ENCODE measurements at regions not wholly inside any gene's neighbourhood (a gene's known extent, or its start where the extent isn't known, plus 50 kb on each side); places are given as distances from the start of the nearest gene placed in this dataset.

DNA sequence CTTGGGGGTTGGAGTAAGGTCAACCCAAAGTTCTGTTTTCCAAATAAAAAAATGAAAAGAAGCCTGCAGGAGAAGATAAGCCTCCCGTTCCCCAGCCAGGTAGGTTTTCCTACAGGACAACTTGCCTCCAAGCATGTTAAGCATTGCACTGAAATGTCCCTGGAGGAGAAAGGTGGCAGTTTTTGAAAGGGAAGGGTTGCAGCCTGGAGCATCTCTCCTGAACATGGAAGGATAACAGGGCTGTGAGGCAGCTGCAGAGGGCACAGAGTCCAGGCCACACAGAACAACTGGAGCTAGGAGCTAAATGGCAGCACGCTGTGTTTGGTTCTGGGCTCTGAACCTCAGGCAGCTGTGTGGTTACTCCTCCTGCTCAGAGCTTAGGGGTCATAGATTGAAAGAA, 452.9 kb downstream of the TCERG1L start:
- DNase-seq: no peak

- DNase-seq: no peak
Observed at GRCh38 chr10:130859427-130859826, 452.1 kb downstream of the TCERG1L start.

- no peak for DNase-seq
Observed at GRCh38 chr10:130862122-130862521, 449.4 kb downstream of the TCERG1L start.

GRCh38 chr10:130862626-130863025, 448.9 kb downstream of the TCERG1L start:
- no peak for DNase-seq

DNA sequence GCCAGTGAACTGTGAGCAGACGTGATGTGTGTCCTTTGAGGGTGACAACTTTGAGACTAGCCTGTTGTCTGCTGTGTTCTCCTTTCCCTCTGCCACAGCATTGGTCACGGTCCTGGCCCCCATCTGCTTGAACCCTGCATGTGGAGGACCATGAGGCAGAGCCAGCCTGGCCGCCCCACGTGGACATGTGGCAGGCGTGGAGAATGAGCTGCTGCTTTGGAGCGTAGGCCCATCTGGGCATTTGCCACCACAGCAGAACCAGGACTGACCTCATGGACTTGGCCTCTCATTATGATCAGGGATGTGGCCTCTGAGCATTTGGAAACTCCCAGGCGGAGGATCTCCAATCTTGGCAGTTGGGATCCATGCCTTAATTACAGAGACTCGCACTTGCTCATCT, 448.5 kb downstream of the TCERG1L start:
- DNase-seq: no peak

DNA sequence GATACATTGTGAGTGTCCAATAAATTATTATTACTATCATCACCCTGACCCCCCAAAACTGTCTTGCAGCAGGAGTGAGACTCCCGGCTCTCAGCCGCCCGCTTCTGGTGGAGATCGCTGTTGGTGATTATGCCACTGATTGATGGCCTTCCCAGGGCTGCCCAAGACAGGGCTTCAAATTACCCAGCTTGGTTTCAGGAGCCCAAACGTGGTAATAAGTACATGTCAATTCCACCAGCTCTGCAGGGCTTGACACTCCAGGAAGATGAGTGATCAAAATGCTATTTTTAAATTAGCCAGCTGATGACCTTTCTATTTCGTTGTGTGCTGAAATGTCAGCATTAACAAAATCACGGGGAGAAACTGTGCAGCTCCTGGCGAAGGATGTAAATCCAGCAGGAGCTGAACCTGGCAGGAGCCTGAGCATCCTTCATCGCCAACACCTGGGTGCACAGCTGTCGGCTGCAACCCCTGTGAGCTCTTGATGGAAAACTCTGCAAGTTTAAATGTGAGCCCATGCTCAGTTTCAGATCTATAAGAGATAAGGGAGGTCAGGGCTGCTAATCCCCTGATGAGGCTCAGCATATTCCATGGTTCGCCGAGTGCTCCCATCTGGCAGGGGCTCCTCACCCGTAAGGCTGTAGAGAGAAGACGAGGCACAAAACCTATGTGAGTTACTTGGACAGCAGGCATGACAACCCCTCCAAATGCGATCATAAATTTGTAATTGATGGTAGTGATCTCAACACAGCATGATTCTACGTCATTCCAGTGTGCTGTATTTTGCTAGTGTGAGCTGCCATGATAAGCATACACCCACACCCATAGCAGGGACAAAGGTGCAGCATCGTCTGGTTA, 446.3 kb downstream of the TCERG1L start:
- DNase-seq: no peak

DNA sequence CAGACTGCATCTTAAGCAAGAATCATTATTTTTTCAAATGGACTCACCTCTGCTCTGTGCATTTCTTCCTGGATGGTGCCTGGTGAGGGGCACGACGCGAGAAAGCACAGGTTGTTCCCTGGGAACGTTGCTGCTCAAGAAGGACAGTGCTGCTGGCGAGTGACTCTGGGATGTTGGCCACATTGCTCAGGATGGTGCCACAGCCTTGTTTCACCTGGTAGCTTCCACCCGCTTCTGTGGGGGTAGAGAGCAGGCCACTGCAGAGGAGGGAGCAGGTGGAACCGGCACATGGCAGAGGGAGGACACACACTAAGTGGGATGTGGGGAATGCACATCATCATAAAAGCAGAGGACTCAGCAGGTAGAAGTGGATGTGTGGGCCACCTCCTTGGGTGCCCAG, 444.7 kb downstream of the TCERG1L start:
- DNase-seq: no peak

- no peak for DNase-seq
Observed at GRCh38 chr10:130867446-130868194, 443.9 kb downstream of the TCERG1L start.

GRCh38 chr10:130869179-130869841, 442.2 kb downstream of the TCERG1L start:
- DNase-seq: no peak

DNA sequence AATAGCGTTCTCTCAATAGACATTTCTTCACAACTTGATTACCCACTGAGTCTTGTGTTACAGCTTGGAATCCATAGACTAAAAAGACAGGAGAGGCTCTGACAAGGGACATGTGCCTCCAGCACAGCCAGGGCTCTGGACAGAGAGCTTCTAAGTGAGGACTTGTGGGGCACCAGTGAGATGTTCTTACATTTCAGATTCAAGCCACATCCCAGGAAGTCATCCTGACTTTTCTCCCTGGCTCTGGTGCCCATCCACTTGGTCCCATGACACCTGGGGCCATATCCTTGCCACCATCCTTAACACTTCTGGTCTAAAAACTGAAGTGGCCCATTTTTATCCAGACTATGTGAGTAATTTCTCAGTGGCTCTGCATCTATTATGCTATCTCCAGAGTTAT, 440.1 kb downstream of the TCERG1L start:
- no peak for DNase-seq

DNA sequence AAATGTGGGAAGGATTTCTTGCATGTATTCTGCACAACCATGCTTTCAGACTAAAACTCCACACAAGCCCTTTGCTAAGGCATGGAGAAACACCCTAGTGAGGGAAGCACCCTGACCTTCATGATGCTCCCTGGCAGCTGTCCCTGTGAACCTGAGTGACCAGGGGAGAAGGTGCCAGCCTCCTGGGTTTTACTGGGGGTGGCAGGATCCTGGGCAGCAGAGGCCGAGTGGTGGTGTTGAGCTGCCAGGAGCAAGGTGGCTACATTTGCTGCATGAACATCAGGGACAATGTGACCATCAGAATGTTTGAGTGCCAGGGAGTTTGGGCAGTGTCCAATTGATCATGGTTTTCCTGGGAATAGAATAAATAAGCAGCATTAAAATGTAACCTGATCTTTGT, 437.9 kb downstream of the TCERG1L start:
- DNase-seq: no peak

DNA sequence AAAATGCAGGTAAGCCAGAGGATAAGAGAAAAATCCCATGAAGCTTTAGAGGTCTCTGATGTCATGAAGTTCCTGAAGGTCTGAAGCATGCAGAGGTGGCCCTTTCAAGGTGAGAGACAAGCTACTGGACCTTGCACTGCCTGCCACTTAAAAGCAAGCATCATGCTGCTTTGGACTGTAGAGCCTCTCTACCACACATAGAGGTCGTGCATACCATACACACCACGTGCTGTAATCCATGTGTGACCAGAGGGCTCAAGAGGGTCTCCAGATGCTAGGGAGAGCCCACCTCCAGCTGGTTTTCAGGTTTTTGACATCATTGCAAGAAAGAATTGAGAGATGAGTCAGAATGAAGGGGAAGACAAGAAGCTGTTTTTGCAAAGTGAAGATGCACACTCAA, 436.4 kb downstream of the TCERG1L start:
- no peak for DNase-seq

DNA sequence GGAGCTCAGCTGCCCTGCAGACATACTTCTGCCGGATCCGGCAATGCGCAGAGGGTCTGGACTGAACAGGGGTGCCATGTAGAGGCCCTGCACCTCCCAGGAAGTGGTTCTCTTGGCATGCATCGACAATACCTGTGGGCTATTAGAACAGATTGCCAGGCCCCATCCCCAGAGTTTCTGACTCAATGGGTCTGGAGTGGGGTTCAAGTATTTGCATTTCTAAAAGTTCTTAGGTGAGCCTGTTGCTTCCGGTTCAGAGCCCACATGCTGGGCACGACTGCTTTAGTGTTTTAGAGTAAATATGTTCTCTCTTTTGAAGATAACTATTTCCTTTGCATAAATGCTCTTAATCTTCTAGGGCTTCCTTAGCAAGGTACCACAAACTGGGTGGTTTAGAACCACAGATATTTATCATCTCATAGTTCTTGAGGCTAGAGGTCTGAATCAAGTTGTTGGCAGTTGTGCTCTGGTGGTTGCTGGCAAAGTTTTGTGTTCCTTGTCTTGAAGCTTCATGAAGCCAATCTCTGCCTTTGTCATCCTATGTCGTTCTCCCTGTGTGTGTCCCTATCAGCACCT, 435.5 kb downstream of the TCERG1L start:
- DNase-seq: no peak

DNA sequence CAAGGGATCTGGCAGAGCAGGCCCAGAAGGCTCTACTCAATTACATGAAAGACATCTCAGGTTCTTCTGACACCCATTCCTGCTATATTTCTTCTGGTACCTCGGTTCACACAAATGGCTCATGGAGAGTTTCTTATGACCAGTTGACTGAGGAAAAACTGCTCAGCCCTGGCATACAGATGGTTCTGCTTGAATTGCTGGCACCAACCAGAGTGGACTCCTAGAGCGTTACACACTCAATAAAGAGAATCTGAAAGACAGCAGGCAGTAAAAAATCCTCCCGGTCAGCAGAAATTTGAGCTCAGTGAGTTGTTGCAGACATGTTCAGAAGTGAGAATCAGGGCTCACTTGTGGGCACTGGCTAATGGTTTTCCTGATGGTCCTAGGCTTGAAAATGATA, 434.4 kb downstream of the TCERG1L start:
- DNase-seq: no peak

GRCh38 chr10:130878131-130878530, 433.4 kb downstream of the TCERG1L start:
- no peak for DNase-seq

DNA sequence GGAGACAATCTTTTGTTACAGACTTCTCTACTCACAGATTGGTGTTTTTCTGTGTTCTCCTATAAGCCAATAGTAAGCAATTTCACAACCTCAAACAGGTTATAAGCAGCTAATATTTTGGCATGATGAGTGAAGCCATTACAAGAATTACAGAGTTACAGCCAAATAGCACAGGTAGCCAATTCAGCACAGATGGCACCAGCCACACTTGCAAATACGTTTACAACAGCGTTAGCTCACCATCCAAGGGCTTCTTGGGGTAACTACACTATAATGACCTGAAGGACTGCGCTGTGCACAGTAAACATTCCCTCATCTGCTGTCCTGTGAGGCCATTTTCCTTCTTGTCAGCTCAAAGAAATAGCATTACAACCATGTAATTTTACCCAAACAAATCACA, 428.6 kb downstream of the TCERG1L start:
- no peak for DNase-seq

GRCh38 chr10:130884456-130884855, 427.1 kb downstream of the TCERG1L start:
- DNase-seq: no peak

GRCh38 chr10:130885021-130885655, 426.4 kb downstream of the TCERG1L start:
- DNase-seq: no peak

- DNase-seq: no peak
Observed at GRCh38 chr10:130887170-130887569, 424.4 kb downstream of the TCERG1L start.

GRCh38 chr10:130888493-130888892, 423.0 kb downstream of the TCERG1L start:
- DNase-seq: no peak

DNA sequence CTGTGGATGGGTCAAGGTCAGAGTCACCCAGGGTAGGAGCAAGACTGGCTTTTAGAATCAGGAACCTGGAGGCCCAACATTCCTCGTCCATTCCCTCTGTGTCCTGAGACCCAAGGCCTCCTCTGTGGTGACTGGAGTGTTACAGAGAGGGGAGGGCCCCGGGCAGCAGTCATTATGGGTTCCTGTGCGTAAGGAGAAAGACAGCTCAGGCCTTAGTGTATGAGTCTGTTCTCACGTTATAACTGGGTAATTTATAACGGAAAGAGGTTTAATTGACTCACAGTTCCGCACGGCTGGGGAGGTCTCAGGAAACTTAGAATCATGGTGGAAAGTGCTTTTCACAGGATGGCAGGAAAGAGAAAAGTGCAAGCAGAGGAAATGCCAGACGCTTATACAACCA, 422.3 kb downstream of the TCERG1L start:
- no peak for DNase-seq

- DNase-seq: no peak
Observed at GRCh38 chr10:130889780-130890179, 421.7 kb downstream of the TCERG1L start.

DNA sequence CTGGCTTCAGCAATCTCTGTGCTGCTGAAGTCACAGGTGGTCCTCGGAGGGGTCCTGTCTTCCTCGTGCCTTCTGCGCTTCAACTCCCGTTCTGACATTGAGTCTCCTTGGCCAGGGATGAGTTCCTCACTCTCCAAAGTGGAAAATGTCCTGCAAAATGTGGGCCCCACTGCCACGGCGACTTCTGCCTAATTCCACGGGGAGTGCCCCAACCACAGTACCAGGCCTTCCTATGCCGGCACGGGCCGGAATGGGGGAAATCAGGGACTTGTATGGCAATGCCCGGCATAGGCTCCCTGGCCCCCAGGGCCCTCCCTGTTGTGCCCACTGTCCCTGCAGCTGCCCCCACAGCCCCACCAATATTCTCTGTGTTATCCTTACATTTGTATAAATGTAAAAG, 420.5 kb downstream of the TCERG1L start:
- DNase-seq: no peak

Measured in NCI-H526 (cell line).